Gastrocnemius medialis (tissue), 4 donors: ENCODE measurements at regions not wholly inside any gene's neighbourhood (a gene's known extent, or its start where the extent isn't known, plus 50 kb on each side); places are given as distances from the start of the nearest gene placed in this dataset.

ENCODE experiments used
- ATAC-seq, 2 donors: fragments of 150-250 bp; one replicate each; pipeline ENCODE4 v1.9.1; 2016
- DNase-seq, 2 donors: peaks; one replicate each; pipeline ENCODE4 v3.0.0-alpha.2; 2019
- H3K27ac ChIP-seq, 4 donors: fragments of 200-600 bp; sonication (generic); 1 replicate in 1 of 4; 2 replicates in 3 of 4; pipeline ENCODE4 v1.5.1; 2016 to 2018; ENCODE audit warnings: mild to moderate bottlenecking in 2 of 4, moderate library complexity in 1 of 4
- H3K27me3 ChIP-seq, 3 donors: fragments of 200-600 bp; sonication (generic) in 2 of 3; 1 replicate in 1 of 3; 2 replicates in 2 of 3; pipeline versions ENCODE4 v1.5.1 to v1.6.0; 2016 to 2019; ENCODE audit warnings: mild to moderate bottlenecking in 1 of 3, moderate library complexity in 1 of 3
- H3K36me3 ChIP-seq, 2 donors: fragments of 200-600 bp; sonication (generic) in 1 of 2; one replicate each; pipeline ENCODE4 v1.5.1; 2017 to 2018
- H3K4me1 ChIP-seq, 2 donors: fragments of 200-600 bp; sonication (generic) in 1 of 2; one replicate each; pipeline ENCODE4 v1.5.1; 2016 to 2017; ENCODE audit warnings: mild to moderate bottlenecking in 2 of 2
- H3K4me3 ChIP-seq, 4 donors: fragments of 200-600 bp; sonication (generic) in 3 of 4; 1 replicate in 1 of 4; 2 replicates in 3 of 4; pipeline ENCODE4 v1.5.1; 2016 to 2019; ENCODE audit warnings: mild to moderate bottlenecking in 2 of 4
- H3K9me3 ChIP-seq, 3 donors: fragments of 200-600 bp; sonication (generic) in 2 of 3; 1 replicate in 1 of 3; 2 replicates in 2 of 3; pipeline ENCODE4 v1.5.1; 2016 to 2019
- POLR2A ChIP-seq, 2 donors: fragments of 450-650 bp; IDR thresholded peaks; one replicate each; pipeline ENCODE4 v1.6.1; 2017; ENCODE audit warnings: antibody characterized with exemption in 2 of 2, mild to moderate bottlenecking in 2 of 2, moderate library complexity in 2 of 2
- in situ Hi-C, 4 donors: fragments of 200-750 bp; cut with MboI; loops; one replicate each; pipeline versions ENCODE4 v1.15.0 to v1.8.0; 2017; ENCODE audit warnings: low sequenced_read_pairs in 4 of 4
- intact Hi-C: fragments of 100-400 bp; cut with DNase I; formaldehyde crosslinking; loops from one replicate; pipeline ENCODE4 v1.15.1; 2023; ENCODE audit warnings: low total_unique reads
- TF ChIP-seq, protein P1 (sequence below), 5 experiments: fragments of 450-650 bp in 3 of 5; fragments of 200-600 bp in 2 of 5; sonication (generic) in 2 of 5; IDR thresholded peaks in 4 of 5; conservative IDR thresholded peaks in 1 of 5; 1 replicate in 4 of 5; 2 replicates in 1 of 5; pipeline ENCODE4 v1.5.1; 2016 to 2019; ENCODE audit warnings: antibody characterized with exemption in 5 of 5, mild to moderate bottlenecking in 3 of 5, moderate library complexity in 3 of 5

DNA sequence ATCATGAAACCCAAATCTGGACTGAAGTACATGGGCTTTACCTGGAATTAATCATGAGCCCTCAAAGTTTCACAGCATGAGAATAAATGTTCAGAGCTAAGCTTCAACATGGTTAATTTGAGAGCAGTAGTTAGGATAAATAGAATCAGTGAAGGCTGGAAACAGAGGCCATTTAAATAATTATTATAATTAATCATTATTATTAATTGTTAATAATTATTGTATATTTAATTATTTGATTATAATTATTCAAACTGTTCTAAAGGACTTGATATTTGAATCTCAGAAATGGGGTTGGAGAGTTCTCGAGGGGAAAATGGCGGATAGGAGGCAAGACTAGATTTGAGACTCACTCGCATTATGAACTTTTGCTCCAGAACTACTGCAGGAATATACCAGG lies 119.6 kb upstream of the ITGA1 start:
- TF ChIP-seq, protein P1, sequence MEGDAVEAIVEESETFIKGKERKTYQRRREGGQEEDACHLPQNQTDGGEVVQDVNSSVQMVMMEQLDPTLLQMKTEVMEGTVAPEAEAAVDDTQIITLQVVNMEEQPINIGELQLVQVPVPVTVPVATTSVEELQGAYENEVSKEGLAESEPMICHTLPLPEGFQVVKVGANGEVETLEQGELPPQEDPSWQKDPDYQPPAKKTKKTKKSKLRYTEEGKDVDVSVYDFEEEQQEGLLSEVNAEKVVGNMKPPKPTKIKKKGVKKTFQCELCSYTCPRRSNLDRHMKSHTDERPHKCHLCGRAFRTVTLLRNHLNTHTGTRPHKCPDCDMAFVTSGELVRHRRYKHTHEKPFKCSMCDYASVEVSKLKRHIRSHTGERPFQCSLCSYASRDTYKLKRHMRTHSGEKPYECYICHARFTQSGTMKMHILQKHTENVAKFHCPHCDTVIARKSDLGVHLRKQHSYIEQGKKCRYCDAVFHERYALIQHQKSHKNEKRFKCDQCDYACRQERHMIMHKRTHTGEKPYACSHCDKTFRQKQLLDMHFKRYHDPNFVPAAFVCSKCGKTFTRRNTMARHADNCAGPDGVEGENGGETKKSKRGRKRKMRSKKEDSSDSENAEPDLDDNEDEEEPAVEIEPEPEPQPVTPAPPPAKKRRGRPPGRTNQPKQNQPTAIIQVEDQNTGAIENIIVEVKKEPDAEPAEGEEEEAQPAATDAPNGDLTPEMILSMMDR (IDR thresholded peaks at IDR 0.05 in 4 of 5, conservative IDR thresholded peaks at IDR 0.05 in 1 of 5) = no peak
- TF ChIP-seq POLR2A (IDR thresholded peaks at IDR 0.05) = no peak
- no peak for ATAC-seq
- Histone ChIP-seq H3K36me3 (no peaks in the 10 kb centered on the region), H3K9me3 (no peaks in the 10 kb centered on the region), H3K27ac (no peak overlapping the region), H3K4me1 (no peaks in the 10 kb centered on the region), H3K4me3 (no peak overlapping the region), H3K27me3 (no peaks in the 10 kb centered on the region)
- intact Hi-C loops (no loop called here), in situ Hi-C loops (loop anchor here in 2 of 4 donors (10.0 to 25.0 kb wide), 2 partner anchors 1706 to 1713 kb away; no protein-coding TSS in a partner anchor)
- no peak for DNase-seq

DNA sequence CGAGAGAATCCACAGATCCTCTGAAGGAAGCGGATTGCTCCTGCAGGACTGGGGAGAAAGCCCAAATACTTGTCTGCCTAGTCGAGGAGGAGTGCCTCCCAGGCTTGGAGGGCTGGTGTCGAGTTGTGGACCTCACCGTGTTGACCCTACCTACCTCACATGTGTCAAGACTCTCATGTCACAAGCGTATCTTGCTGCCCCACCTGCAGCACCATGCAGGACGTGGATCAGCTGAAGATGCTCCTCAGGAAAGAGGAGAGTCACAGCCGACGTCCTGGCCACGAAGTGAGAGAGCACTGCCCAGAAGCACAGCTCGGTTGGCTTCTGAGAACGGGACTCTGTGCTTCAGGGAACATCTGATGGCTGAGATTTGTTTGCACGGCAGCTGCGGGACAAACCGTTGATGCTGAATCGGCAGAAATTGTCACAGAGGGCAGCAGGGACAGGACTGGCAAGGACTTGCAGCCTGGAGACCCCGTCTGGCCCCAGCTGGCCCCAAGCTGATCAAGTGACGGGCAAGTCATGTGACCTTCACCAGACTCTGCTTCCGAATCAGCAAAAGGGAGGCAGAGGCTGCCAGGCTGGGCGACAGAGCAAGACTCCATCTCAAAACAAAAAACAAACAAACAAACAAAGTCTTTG lies 119.1 kb upstream of the ITGA1 start:
- no peaks in the 10 kb centered on the region for H3K36me3 ChIP-seq
- no peaks in the 10 kb centered on the region for H3K27me3 ChIP-seq
- no peak for TF ChIP-seq POLR2A (IDR thresholded peaks at IDR 0.05)
- TF ChIP-seq, protein P1 (IDR thresholded peaks at IDR 0.05 in 4 of 5, conservative IDR thresholded peaks at IDR 0.05 in 1 of 5) = no peak
- DNase-seq (no peak), ATAC-seq (no peak)
- no peaks in the 10 kb centered on the region for H3K9me3 ChIP-seq
- in situ Hi-C loops (loop anchor here in 2 of 4 donors (10.0 to 25.0 kb wide), 2 partner anchors 1706 to 1714 kb away; no protein-coding TSS in a partner anchor), intact Hi-C loops (no loop called here)
- H3K27ac ChIP-seq = no peak overlapping the region
- peak overlapping the region in 3 of 4 donors; percentile 23 to 34 (median 32) for H3K4me3 ChIP-seq
- no peaks in the 10 kb centered on the region for H3K4me1 ChIP-seq

DNA sequence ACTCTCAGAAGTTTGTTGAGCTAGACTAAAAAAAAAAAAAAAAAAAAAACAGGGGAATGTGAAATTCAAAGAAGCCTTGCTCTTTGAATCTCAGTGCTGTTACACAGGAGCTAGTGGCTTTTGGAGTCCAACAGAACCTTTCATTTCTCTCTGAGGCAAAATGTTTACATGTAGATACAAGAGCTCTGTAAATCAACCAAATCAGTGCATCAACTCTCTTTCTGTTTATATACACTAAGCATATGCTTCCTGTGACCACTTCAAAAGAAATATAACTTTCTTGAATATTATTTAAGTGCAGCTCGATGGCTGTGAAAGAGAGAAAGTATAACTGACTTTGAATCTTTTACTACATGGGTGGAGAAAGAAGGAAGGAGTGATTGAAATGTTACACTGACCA lies 115.3 kb upstream of the ITGA1 start:
- no peak for TF ChIP-seq POLR2A (IDR thresholded peaks at IDR 0.05)
- TF ChIP-seq, protein P1 (IDR thresholded peaks at IDR 0.05 in 4 of 5, conservative IDR thresholded peaks at IDR 0.05 in 1 of 5) = no peak
- no peaks in the 10 kb centered on the region for H3K27me3 ChIP-seq
- ATAC-seq (no peak), DNase-seq (no peak)
- H3K4me3 ChIP-seq = no peak overlapping the region
- intact Hi-C loops = no loop called here
- H3K9me3 ChIP-seq = no peaks in the 10 kb centered on the region
- no peaks in the 10 kb centered on the region for H3K36me3 ChIP-seq
- in situ Hi-C loops = loop anchor here in 1 of 4 donors (25.0 kb wide), 1 partner anchor 1710 kb away; no protein-coding TSS in a partner anchor
- H3K4me1 ChIP-seq = no peaks in the 10 kb centered on the region
- H3K27ac ChIP-seq = no peak overlapping the region

DNA sequence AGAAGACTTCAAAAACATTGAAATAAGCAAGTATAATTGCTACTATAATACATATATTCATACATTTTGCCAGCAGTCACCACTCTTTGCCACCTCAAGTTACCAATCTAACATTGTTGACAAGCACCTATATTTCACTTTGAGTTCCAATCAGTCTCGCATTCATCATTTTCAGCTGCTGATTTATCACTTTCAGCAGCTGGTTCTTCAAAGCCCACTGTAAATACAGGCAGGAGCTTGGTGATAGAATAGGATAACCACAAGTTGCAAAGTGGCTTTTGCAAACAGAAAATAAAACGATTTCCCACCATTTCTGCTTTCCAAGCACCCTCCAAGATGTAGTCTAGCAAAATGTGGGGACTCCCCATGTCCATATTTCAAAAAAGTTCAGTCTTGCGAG lies 114.2 kb upstream of the ITGA1 start:
- no peak for ATAC-seq
- H3K27me3 ChIP-seq = no peaks in the 10 kb centered on the region
- no peak overlapping the region for H3K4me3 ChIP-seq
- no peak for DNase-seq
- no peaks in the 10 kb centered on the region for H3K36me3 ChIP-seq
- intact Hi-C loops (no loop called here), in situ Hi-C loops (loop anchor here in 1 of 4 donors (25.0 kb wide), 1 partner anchor 1711 kb away; no protein-coding TSS in a partner anchor)
- H3K27ac ChIP-seq = no peak overlapping the region
- no peak for TF ChIP-seq POLR2A (IDR thresholded peaks at IDR 0.05)
- TF ChIP-seq, protein P1 (IDR thresholded peaks at IDR 0.05 in 4 of 5, conservative IDR thresholded peaks at IDR 0.05 in 1 of 5) = no peak
- H3K9me3 ChIP-seq = no peaks in the 10 kb centered on the region
- no peaks in the 10 kb centered on the region for H3K4me1 ChIP-seq
